B cell (primary cell): ENCODE measurements at regions not wholly inside any gene's neighbourhood (a gene's known extent, or its start where the extent isn't known, plus 50 kb on each side); places are given as distances from the start of the nearest gene placed in this dataset.

Experiments
- CTCF ChIP-seq: fragments of 200-600 bp; IDR thresholded peaks from one replicate; pipeline ENCODE4 v1.8.0; 2022; ENCODE audit warnings: antibody characterized with exemption, mild to moderate bottlenecking
- EZH2 ChIP-seq: IDR thresholded peaks from 2 replicates; pipeline ENCODE4 v1.6.1; 2012; ENCODE audit warnings: borderline replicate concordance, low read depth, mild to moderate bottlenecking, moderate library complexity, low read length; ENCODE audit not compliant: insufficient read depth, poor library complexity, severe bottlenecking

- TF ChIP-seq CTCF (no peak), EZH2 (no peak)
Observed at GRCh38 chr14:99025418-99025817, 246.6 kb downstream of the BCL11B start.
